A673 (cell line): ENCODE measurements at regions not wholly inside any gene's neighbourhood (a gene's known extent, or its start where the extent isn't known, plus 50 kb on each side); places are given as distances from the start of the nearest gene placed in this dataset.

ENCODE experiments used
- BruUV-seq: library from RNA; stranded (reverse); fragments of 400-500 nt; replicated peaks from 2 replicates; lab custom pipeline; 2021; lab: Mats Ljungman, UMichigan
- CTCF ChIA-PET: fragments of 300-600 bp; sonication (Branson Sonifier 250); formaldehyde crosslinking; loops from one replicate; lab custom pipeline; 2022; ENCODE audit warnings: antibody characterized with exemption; lab: Charles Lee
- POLR2A ChIA-PET: fragments of 300-600 bp; sonication (Branson Sonifier 250); formaldehyde crosslinking; loops from one replicate; lab custom pipeline; 2022; ENCODE audit warnings: antibody characterized with exemption; ENCODE audit not compliant: low non-redundant PET; lab: Charles Lee
- DNase-seq: peaks from one replicate; pipeline ENCODE4 v3.0.0-alpha.2; 2015; ENCODE audit warnings: low spot score
- H3K27ac ChIP-seq: fragments of 200-600 bp; sonication (generic); 2 replicates; pipeline ENCODE4 v1.5.1; 2016; ENCODE audit warnings: mixed run types, low read depth, mild to moderate bottlenecking, mixed read lengths, antibody characterized with exemption, low read length; ENCODE audit not compliant: poor library complexity, severe bottlenecking
- H3K27me3 ChIP-seq: fragments of 200-600 bp; sonication (generic); replicated peaks from 2 replicates; pipeline ENCODE4 v1.6.1; 2017; ENCODE audit warnings: mixed run types, low read depth, mild to moderate bottlenecking, mixed read lengths, antibody characterized with exemption, low read length; ENCODE audit not compliant: insufficient read depth, poor library complexity
- H3K36me3 ChIP-seq: fragments of 200-600 bp; sonication (generic); 2 replicates; pipeline ENCODE4 v1.6.1; 2016; ENCODE audit warnings: mixed run types, mild to moderate bottlenecking, mixed read lengths, antibody characterized with exemption, low read length; ENCODE audit not compliant: insufficient read depth, poor library complexity, severe bottlenecking
- H3K4me1 ChIP-seq: fragments of 200-600 bp; sonication (generic); 2 replicates; pipeline ENCODE4 v1.6.1; 2017; ENCODE audit warnings: mixed run types, mild to moderate bottlenecking, mixed read lengths, antibody characterized with exemption, low read length; ENCODE audit not compliant: insufficient read depth, poor library complexity, severe bottlenecking
- H3K4me3 ChIP-seq: fragments of 200-600 bp; sonication (generic); 2 replicates; pipeline ENCODE4 v1.5.1; 2016; ENCODE audit warnings: low read depth, mixed run types, mild to moderate bottlenecking, mixed read lengths, low read length; ENCODE audit not compliant: poor library complexity, severe bottlenecking
- H3K9me3 ChIP-seq: fragments of 200-600 bp; sonication (generic); 2 replicates; pipeline ENCODE4 v1.6.1; 2016; ENCODE audit warnings: mixed run types, low read depth, mild to moderate bottlenecking, mixed read lengths, antibody characterized with exemption, low read length; ENCODE audit not compliant: poor library complexity, severe bottlenecking
- EZH2 ChIP-seq: fragments of 200-600 bp; sonication (generic); IDR thresholded peaks from 2 replicates; pipeline ENCODE4 v1.6.1; 2017; ENCODE audit warnings: borderline replicate concordance, low read depth, mild to moderate bottlenecking, mixed read lengths, antibody characterized with exemption, low read length; ENCODE audit not compliant: poor library complexity, severe bottlenecking
- intact Hi-C: fragments of 100-400 bp; cut with micrococcal nuclease; formaldehyde crosslinking; loops from one replicate; pipeline ENCODE4 v1.10.0; 2022; ENCODE audit not compliant: unreplicated experiment
- TF ChIP-seq, protein P1 (sequence below): fragments of 300-800, 200-600 bp; sonication (generic); conservative IDR thresholded peaks from 2 replicates; pipeline ENCODE4 v1.5.1; 2017; ENCODE audit warnings: low read depth, mild to moderate bottlenecking, antibody characterized with exemption, low read length, moderate library complexity, mixed read lengths

DNA sequence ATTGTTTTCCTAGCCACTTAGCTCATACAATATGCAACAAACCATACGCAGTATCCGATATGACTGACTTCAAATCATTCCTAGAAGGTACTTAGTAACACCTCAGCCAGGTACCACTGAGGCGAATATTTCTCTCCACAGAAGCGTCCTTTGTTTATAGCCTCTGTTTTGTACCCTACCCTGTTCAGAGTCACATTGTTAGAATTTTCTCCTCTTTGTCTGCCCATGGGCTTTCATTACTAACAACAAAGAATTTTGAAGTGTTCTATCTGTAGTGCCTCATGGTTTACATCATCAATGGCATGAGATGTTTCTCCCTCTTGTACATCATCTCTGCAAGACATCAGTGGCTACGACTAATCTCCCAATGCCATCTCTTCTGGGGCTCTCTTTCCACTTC is 212.4 kb upstream of the GLI3 start:
- Histone ChIP-seq H3K27ac (no peak overlapping the region), H3K4me1 (peaks cover 9% of the 10 kb centered on the region), H3K27me3 (no peaks in the 10 kb centered on the region), H3K4me3 (no peak overlapping the region), H3K9me3 (no peaks in the 10 kb centered on the region), H3K36me3 (no peaks in the 10 kb centered on the region)
- no peak for DNase-seq
- intact Hi-C loops, result no loop called here
- TF ChIP-seq, protein P1, sequence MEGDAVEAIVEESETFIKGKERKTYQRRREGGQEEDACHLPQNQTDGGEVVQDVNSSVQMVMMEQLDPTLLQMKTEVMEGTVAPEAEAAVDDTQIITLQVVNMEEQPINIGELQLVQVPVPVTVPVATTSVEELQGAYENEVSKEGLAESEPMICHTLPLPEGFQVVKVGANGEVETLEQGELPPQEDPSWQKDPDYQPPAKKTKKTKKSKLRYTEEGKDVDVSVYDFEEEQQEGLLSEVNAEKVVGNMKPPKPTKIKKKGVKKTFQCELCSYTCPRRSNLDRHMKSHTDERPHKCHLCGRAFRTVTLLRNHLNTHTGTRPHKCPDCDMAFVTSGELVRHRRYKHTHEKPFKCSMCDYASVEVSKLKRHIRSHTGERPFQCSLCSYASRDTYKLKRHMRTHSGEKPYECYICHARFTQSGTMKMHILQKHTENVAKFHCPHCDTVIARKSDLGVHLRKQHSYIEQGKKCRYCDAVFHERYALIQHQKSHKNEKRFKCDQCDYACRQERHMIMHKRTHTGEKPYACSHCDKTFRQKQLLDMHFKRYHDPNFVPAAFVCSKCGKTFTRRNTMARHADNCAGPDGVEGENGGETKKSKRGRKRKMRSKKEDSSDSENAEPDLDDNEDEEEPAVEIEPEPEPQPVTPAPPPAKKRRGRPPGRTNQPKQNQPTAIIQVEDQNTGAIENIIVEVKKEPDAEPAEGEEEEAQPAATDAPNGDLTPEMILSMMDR, result no peak
- TF ChIP-seq EZH2, result no peak
- ChIA-PET CTCF (no interaction called here), POLR2A (no interaction called here)
- no TSS peak for BruUV-seq

DNA sequence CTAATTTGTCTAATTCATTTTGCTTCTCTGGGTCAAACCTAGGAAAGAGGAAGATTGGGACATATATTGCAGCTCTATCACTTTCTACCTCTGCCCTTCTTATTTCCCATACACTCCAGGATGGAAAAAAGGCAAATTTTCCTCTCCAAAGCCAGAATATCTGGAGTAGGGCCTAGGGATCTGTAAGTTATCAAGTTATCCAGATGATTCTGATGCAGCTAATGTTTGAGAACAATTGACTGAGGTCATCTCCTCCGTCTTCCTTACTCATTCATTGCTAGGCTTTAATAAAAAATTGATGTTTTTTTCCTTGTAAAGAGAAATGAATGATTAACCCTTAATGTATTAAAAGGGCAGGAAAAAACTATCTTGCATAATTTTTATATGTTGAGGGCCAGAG is 211.9 kb upstream of the GLI3 start:
- ChIA-PET POLR2A (no interaction called here), CTCF (no interaction called here)
- BruUV-seq, result no TSS peak

DNA sequence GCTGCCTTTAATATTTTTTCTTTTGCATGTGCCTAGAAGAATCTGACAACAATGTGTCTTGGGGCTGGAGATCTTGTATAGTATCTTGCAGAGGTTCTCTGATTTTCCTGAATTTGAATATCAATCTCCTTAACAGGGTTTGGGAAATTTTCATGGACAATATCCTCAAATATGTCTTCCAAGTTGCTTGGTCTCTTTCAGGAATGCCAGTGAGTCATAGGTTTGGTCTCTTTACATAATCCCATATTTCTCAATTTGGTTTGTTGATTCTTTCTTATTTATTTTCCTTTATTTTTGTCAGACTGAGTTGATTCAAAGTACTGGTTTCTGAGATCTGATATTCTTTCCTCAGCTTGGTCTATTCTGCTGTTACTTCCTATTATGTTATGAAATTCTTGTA is 208.7 kb upstream of the GLI3 start:
- BruUV-seq, result no TSS peak
- POLR2A ChIA-PET, result no interaction called here
- intact Hi-C loops, result no loop called here

More for the DNA sequence above, 211.9 kb upstream of the GLI3 start:
- no peak for DNase-seq
- Histone ChIP-seq H3K27me3 (no peaks in the 10 kb centered on the region), H3K4me3 (no peak overlapping the region), H3K27ac (no peak overlapping the region), H3K36me3 (no peaks in the 10 kb centered on the region), H3K4me1 (peaks cover 9% of the 10 kb centered on the region), H3K9me3 (no peaks in the 10 kb centered on the region)
- intact Hi-C loops, result no loop called here
- TF ChIP-seq EZH2, result no peak
- TF ChIP-seq, protein P1, result no peak

More for the DNA sequence above, 208.7 kb upstream of the GLI3 start:
- TF ChIP-seq EZH2, result no peak
- TF ChIP-seq, protein P1, result no peak
- no peak overlapping the region for H3K4me3 ChIP-seq
- CTCF ChIA-PET, result no interaction called here
- peaks cover 7% of the 10 kb centered on the region for H3K9me3 ChIP-seq
- H3K27me3 ChIP-seq, result no peaks in the 10 kb centered on the region
- H3K4me1 ChIP-seq, result no peaks in the 10 kb centered on the region
- no peak for DNase-seq
- no peak overlapping the region for H3K27ac ChIP-seq
- no peaks in the 10 kb centered on the region for H3K36me3 ChIP-seq
